Epithelial cell of prostate (primary cell): ENCODE measurements at regions not wholly inside any gene's neighbourhood (a gene's known extent, or its start where the extent isn't known, plus 50 kb on each side); places are given as distances from the start of the nearest gene placed in this dataset.

Experiments
- DNase-seq: peaks from one replicate; pipeline ENCODE4 v3.0.0-alpha.2; 2011; ENCODE audit warnings: low read depth, low spot score
- H3K27ac ChIP-seq: fragments of 450-650 bp; 2 replicates; pipeline ENCODE4 v1.5.1; 2017; ENCODE audit warnings: mild to moderate bottlenecking

DNA sequence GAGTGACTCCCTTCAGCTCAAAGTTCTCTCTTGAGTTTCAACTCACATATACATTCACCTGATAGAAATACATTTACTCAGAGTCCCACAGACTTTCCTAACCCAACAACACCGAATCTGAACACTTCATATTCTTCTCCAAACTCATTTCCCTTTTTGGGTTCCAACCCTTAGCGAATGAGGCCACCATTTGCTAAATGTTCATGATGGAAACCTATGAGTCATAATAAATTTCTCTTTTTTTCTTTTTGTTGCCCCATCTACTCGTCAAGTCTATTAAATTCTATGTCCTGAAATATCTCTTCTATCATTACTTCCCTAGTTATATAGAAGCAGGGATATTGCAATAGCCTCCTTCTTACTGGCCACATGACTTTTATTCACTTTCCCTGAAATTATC, 100.1 kb downstream of the HLX start:
- DNase-seq, result no peak
- H3K27ac ChIP-seq, result no peak overlapping the region

DNA sequence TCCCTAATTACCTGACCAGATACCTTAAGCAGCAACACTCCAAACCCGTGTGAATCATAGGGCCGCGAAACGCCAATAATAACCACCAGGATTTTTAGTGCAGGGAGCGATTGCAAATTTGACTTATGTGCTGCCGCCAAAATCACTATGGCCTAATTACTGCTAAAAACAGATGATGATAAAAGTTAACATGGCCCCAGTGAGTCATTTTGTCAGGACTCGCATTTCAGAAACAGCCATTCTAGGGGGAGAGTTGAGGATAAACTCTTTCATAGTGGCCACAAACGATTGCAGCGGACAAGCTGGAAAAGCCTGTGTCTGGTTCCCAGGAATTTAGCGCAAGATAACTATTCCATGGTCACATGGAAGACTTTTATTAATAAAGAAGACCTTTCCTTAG, 103.4 kb downstream of the HLX start:
- H3K27ac ChIP-seq, result no peak overlapping the region
- DNase-seq, result no peak

DNA sequence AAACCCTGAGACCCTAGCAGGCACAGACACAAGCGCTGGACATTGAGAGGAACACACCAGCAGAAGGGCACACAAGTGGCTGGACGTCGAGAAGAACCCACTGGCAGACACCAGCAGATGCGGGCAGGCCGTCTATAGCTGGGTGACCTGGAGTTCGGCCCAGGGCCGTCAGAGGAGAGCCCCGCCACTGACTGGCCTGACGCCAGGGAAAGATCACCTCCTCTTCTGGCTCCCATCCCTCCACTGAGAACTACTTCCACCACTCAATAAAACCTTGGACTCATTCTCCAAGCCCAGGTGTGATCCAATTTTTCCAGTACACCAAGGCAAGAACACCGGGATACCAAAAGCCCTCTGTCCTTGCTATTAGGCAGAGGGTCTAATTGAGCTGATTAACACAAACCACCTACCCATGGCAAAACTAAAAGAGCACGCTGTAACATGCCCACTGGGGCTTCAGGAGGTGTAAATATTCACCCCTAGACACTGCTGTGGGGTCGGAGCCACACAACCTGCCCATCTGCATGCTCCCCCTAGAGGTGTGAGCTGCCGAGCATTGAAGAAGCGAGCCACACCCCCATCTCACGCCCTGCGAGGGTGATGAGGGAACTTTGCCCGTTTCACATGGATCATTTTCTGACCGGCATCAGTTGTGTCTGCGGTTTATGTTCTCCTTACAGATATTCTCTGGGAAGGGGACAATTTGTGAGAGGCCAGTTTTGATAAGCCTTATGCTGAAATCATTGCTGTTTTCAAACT, 104.8 kb downstream of the HLX start:
- no peak overlapping the region for H3K27ac ChIP-seq
- DNase-seq, result no peak

DNA sequence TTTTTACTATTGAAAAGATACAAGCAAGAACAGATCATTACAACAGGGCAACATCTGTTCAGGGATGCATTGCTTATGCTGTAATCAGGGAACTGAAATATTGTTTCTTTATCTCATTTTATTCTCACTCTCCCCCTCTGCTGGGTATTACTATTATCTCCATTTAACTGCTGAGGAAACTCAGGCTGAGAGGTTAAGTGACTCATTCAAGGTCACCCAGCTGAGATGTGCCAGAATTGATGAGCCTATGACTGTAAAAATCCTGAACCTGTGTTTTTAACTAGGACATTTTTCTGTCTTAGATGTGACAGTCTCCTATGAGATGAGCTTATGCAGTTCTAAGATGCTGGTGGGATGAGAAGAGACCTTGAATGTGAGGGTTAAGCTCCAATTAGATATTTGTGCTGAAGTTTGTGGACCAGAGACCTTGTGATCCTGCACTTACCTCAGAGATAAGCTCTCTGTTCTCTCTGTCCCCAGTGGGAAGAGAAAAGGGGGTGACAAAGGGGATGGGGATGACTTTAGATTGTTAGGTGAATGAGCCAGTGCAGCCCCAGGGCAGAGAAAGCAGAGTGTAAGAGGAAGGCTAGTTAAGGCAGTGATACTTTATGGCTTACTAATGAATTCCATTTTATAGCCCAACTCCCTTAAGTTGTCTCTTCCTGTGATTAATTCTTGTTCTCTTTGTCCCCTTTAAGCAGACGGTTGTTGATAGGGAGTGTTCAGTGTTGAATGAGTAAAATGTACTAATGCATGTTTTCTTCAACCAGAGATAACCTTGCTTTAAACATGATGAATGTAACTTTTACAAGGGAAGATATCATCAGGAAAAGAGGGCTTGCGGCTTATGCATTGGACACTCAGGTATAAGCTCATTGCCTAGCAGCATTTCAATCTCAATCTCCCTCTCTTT, 111.4 kb downstream of the HLX start:
- H3K27ac ChIP-seq, result no peak overlapping the region
- no peak for DNase-seq

DNA sequence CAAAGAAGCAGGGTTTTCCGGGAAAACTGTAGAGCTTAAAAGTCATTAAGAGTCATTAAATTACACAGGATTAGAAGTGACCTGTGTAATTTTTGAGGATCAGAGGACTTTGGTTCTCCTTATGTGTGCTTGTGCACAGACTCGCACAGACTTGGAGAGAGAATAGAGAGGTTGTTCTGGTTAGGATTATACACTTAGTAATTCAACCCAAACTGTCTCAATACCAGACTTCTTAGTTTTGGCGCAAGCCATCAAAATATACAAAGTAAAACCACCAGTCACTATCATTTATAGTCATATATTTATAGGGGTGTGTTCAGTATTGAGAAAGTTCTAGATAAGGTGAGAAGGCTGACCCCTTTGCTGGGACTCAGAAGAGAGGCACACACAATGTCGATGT, 112.3 kb downstream of the HLX start:
- no peak for DNase-seq

DNA sequence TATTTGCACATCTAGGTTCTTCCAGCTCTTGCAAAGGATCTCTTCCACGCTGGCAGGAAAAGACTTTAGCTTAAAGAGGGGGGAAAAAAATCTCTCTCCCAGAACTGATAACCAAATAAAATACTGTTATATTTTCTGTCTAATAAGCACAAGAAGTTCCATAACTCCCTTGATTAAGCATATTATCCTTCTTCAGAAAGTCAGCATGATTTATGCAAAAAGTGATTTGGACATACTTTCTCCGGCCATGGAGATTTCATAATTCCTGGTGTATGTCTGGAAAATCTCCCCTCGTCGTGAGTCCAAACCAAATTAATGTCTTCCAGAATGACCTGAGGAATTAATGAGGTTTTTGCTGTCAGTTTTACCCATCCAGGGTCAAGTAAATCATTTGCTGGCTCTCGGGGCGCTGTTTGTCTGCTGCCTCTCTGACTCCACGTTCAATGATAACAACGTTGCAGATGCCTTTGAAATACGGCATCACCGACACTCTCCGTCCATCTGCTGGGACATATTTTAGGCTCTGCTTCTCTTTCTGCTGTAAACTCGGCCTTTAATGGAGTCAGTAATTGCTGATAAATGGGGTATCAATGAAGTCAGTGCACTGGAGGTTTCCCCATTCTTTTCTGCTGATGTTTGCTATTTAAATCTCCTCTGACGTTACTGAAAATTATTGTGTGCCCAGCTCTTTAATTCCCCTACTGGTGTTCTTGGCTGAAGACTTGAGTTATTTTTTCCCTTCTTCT, 112.9 kb downstream of the HLX start:
- H3K27ac ChIP-seq, result no peak overlapping the region
- no peak for DNase-seq

More for the DNA sequence above, 112.3 kb downstream of the HLX start:
- no peak overlapping the region for H3K27ac ChIP-seq

DNA sequence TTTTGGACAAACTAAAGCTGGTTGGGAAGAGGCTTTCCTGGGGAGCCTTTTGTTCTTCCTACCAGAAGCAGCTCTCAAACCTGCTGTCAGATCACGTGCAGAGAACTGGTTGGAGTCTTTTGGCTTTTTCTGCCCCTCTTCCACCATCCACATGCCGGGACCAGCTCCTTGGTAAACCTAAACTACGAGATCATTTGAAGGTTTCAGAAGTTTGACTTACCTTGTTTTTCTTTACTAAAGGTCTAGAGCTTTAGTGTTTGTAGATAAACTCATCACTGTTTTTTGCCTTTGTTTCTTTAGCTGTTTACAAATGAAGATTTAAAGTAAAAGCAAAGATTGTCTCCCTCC, 113.4 kb downstream of the HLX start:
- no peak for DNase-seq
- H3K27ac ChIP-seq, result no peak overlapping the region

DNA sequence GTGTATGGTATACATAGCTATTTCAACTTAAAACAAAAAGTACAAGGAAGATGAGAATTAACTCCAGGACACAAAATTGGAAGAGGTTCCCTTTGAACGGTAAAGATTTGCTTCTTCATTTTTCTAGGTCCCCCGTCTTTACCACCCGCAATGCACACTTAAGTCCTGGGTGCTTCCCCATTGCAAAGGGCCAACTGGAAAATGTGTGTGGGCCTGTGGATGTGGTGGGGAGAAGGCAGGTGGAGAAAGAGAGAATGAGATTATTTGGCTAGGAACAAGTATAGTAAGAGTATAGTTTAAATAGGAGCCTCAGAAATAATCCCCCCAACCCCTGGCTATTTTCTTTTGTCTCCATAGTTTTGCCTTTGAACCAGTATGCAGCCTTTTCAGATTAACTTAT, 115.4 kb downstream of the HLX start:
- H3K27ac ChIP-seq, result no peak overlapping the region
- DNase-seq, result no peak

DNA sequence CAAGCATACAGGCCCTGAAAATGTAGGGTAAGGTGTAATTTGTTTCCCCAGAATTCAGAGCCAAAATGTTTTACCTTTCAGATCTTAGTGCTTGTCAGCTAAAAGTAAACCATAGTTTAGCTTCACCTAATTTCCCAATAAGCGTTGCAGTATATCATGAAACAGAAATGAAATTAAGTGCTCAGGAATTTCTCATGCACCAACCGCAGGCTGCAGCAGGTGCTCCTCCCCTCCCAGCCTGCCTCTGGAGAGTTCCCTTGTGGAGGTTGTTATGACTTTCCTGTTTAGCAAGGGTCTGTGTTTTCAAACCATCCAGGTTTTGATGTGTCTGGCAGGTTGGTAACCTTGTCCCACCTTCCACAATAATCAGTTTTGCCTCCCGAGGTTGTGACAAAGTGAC, 118.5 kb downstream of the HLX start:
- H3K27ac ChIP-seq, result no peak overlapping the region
- DNase-seq, result no peak

DNA sequence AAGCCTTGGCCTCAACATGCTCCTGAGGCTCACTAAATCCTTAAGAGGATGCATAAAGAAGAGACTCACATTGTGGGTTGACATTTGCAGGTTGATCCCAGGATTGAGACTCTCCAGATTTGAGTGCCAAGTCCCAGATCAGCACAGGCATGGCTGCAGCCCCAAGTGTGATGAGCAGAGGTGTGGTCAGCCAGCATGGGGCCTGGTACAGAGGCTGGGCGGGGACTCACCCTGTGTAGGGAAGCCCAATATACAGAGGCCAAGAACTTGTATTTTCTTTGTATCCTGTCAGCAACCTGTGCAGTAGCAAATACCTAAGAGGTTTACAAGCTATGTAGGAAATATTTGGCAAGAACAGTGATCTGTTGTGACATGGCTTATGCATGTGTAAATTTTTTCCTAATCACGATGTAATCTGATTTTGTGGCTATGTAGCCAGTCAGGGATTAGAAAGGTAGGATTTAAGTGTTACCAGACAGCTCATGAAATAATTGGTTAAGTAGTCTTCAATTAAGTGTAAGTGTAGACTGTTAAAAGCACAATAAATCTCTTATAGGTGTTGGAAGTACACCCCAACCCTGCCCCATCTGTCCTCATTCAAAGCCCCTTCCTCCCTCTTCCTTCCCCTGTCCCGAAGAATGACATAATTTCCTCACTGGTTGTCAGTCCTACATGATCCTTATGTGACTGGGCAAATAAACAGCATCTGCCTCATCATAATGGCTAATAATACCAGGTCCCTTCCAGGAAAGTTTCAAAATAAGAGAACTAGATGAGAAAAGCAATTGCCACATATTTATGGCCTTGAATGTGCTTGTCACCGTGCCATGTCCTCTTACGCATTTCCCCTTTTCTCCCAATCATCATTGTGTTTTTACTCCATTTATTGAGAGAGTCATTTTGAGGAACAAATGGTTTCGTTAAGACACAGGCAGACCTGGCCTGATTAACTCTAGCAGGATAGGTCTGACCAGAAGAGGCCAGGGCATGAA, 120.9 kb downstream of the HLX start:
- DNase-seq, result no peak
- H3K27ac ChIP-seq, result no peak overlapping the region

DNA sequence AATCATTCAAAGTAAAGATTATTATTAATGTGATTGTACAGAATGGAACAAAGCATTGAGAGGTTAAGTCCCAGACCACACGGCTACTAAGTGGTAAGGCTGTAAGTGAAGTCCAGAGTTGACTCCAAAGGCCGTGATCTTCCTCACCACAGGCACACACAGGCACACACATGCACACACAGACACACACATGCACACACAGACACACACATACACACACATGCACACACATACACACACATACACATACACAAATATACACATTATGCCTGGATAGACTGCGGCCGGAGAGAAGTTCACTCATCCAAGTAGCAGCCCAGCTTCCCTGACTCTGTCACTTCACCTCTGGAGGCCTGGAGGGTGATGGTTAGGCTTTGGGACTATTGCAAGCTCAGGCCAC, 121.9 kb downstream of the HLX start:
- no peak overlapping the region for H3K27ac ChIP-seq

DNA sequence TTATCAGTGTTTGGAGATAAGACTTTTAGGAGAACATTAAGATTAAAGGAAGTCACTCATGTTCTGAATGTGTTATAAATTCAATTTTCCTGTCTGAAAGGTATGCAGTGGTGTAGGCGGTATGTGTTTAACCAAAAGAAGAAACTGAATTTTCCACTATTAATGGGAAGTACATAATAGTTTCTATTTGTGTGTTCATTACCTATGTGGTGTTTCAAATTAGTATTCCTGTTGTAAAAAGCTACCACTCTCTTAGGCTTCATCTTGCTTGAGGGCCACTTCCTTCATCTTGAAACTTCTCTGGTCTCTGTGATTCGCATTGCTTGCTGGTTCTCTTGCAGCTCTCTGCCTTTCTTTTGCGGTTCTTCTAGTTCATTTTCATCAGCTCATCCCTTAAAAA, 123.4 kb downstream of the HLX start:
- no peak for DNase-seq
- H3K27ac ChIP-seq, result no peak overlapping the region

More for the DNA sequence above, 121.9 kb downstream of the HLX start:
- no peak for DNase-seq

DNA sequence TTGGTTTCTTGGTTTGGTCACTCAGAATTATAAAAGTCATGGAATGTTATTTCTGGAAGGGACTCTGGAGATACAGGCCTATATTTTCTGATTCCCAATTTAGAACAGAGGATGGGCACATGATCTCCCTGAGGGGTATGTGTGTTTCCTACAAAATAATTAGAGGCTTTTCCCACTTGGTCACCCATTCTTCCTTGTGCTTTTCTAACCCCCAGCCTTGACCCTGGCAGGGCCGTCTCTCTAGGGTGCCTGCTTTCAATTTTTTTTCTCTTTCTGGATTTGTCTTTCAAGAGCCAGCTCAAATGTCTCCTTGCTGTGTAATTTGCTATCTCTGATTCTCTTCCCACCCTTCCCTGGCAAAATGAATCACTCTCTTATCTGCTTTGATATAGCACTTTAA, 131.9 kb downstream of the HLX start:
- DNase-seq, result no peak
- H3K27ac ChIP-seq, result no peak overlapping the region

DNA sequence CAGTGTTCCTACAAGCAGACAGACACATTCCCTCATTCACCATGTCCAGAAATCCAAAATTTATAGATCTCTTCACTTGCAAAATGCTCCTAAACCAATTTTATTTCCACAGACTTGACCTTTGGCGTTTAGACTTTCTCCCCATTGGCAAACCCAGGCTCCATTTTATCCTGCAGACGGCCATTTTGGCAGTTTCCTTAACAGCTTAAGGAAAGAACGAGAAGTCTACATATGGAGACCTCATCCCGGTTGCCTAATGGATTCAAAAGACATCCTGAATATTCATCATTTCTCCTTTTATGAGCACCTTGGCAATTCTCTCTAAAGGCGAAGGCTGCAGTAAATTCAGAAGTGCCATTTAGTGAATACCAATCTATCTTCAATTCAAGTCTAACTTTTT, 132.9 kb downstream of the HLX start:
- no peak for DNase-seq
- H3K27ac ChIP-seq, result no peak overlapping the region

DNA sequence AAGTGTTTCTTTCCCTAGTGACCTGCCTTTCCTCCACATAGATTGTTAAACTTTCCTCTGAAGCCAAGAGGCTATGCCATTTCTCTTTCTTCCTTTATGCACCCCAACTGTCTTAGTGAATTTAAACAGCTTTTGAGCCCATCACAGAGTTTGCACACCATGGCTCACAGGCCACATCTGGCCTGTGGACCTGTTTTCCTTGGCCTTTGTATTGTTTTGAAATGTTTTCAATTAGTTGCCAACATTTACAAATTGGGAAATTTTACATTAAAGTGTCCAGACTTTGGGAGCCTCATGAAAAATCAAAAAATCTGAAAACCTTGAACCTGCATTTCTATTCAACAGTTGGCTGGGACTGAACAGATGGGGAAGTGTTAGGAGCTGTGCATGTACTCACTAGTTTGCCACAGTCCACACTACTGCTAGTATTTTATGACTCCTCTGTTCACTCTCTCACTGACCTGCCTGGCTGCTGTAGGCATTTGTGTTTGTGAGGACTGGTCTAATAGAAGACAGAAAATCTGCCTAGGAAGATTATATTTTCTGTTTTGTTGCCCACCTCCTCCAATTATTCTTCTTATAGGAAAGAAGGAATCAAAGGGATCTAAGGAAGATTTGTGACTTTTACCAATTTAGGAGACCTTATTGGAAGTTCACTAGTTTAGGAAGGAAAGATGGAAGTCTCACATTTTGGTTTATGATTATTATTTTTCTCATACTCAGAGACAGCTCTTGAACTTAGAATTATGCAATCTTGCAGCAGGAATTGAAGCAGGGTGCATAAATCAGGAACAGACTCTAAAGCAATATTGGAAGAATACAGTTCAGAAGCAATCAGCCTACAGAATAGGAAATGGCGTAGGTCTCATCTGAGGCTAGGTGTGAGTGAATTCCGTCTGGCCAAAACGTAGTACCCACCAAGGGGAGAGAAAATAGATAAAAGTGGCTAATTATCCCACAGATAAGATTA, 134.7 kb downstream of the HLX start:
- no peak overlapping the region for H3K27ac ChIP-seq
- DNase-seq, result no peak

DNA sequence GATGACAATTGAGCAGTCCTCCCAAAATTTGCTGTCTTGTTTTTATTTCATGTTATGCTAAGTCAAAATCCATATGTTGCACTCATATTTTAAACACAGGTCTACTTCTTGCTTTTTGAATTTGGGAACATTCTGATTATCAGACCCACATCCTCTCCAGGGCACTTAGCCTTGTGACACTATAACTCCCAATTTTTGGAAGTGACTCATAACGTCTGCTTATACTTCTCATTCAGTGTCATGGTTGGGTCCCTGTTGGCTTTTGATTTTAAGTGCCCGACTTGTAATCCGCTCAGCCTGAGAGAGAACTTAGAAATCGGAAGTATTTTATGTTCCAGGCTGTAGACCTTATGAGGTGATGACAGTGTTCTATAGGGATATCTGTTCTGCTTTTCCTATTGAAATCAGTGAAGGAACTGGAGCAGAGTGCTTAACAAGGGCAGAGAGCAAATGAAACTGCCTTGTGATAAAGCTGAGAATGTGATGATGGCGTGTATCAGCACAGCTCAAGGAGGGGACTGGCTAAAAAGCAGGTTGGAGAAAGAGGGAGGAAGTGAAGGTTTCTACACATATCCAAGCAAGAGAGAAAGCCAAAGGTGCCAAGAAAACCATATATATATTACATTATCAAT, 136.0 kb downstream of the HLX start:
- no peak for DNase-seq

DNA sequence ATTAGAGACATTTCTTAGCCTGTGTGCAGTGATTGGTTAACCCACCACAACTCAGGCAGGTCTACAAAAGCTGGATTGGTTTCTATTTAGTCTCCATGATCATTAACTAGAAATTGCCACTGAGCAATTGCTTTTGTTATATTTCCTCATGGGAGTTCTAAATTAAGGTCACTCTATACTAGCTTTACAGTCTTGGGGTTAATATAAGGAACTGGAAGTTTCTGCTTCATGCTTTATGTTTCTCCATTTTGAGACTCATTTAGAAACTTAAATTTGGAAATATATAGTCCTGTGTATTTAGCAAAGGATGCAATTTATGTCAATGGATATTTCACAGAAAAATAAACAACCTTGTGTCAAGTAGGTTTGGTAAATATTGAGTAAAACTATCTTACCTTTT, 137.5 kb downstream of the HLX start:
- no peak overlapping the region for H3K27ac ChIP-seq
- no peak for DNase-seq

More for the DNA sequence above, 136.0 kb downstream of the HLX start:
- no peak overlapping the region for H3K27ac ChIP-seq

DNA sequence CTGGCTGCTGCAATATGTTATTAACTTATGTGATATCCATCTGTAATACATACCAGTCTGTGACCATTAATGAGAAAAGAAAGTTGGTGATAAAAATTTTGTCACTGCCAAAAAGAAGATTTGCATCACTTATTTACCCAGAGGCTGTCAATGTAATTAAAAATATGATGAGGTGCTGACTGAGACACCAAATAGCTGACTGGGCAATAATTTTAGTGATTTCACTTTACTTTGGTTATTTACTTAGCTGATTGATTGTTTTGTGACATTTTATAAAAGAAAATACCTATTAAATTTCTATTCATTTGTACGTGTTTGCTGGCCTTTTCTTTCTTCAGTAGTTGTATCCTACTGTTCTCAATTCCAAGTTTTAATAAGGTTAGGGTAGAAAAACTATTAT, 139.2 kb downstream of the HLX start:
- H3K27ac ChIP-seq, result no peak overlapping the region
- DNase-seq, result no peak
